Prostate gland (tissue), 2 donors: ENCODE measurements at regions not wholly inside any gene's neighbourhood (a gene's known extent, or its start where the extent isn't known, plus 50 kb on each side); places are given as distances from the start of the nearest gene placed in this dataset.

ENCODE experiments used
- POLR2A ChIP-seq: fragments of 450-650 bp; IDR thresholded peaks from one replicate; pipeline ENCODE4 v1.6.1; 2016; ENCODE audit warnings: antibody characterized with exemption, mild to moderate bottlenecking
- TF ChIP-seq, protein P1 (sequence below), 4 experiments: fragments of 200-600 bp in 2 of 4; fragments of 450-650 bp in 2 of 4; sonication (generic) in 2 of 4; IDR thresholded peaks; 1 replicate in 3 of 4; 2 replicates in 1 of 4; pipeline ENCODE4 v1.5.1; 2016 to 2019; ENCODE audit warnings: antibody characterized with exemption in 4 of 4, mild to moderate bottlenecking in 2 of 4, moderate library complexity in 2 of 4

DNA sequence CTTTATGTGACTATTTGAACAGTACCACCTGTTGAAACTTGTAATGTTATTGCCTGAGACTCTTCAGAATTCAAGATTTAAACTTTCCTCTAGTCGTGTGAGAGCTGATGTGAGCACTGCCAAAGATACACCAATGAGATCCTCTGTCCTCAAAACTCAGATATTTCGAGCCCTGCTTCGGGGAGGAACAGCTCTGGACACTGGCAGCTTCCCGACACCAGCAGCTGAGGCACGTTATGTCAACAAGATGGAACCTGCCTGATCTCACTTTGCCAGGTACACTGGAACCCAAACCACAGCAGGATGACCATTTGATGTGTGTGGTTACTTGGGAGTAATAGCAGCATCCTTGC is 319.9 kb upstream of the RBMS1 start:
- TF ChIP-seq, protein P1, sequence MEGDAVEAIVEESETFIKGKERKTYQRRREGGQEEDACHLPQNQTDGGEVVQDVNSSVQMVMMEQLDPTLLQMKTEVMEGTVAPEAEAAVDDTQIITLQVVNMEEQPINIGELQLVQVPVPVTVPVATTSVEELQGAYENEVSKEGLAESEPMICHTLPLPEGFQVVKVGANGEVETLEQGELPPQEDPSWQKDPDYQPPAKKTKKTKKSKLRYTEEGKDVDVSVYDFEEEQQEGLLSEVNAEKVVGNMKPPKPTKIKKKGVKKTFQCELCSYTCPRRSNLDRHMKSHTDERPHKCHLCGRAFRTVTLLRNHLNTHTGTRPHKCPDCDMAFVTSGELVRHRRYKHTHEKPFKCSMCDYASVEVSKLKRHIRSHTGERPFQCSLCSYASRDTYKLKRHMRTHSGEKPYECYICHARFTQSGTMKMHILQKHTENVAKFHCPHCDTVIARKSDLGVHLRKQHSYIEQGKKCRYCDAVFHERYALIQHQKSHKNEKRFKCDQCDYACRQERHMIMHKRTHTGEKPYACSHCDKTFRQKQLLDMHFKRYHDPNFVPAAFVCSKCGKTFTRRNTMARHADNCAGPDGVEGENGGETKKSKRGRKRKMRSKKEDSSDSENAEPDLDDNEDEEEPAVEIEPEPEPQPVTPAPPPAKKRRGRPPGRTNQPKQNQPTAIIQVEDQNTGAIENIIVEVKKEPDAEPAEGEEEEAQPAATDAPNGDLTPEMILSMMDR (IDR thresholded peaks at IDR 0.05) = no peak
- TF ChIP-seq POLR2A = no peak
